Midbrain (tissue), 1 donor: ENCODE measurements at regions not wholly inside any gene's neighbourhood (a gene's known extent, or its start where the extent isn't known, plus 50 kb on each side); places are given as distances from the start of the nearest gene placed in this dataset.

Experiments used
- DNase-seq: peaks from one replicate; lab custom pipeline; 2025; lab: John Stamatoyannopoulos, UW

DNA sequence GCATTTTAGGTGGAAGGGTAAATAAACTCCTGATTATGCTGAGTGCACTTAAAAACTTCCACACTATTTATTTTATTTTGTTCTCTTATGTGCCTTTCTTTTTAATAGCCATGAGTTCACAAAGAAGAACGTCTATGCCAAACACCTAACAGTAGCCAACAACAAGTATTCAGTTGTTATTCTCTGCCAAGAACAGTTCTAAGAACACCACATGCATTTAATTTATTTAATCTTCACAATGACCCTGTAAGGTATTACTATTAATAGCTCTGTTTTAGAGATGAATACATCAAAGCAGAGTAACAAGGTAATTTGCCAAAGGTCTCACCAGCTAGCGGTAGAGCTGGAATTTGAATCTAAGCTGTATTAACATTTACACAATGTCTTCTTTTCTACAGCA, 240.1 kb downstream of the ALG10B start:
- DNase-seq: no peak

DNA sequence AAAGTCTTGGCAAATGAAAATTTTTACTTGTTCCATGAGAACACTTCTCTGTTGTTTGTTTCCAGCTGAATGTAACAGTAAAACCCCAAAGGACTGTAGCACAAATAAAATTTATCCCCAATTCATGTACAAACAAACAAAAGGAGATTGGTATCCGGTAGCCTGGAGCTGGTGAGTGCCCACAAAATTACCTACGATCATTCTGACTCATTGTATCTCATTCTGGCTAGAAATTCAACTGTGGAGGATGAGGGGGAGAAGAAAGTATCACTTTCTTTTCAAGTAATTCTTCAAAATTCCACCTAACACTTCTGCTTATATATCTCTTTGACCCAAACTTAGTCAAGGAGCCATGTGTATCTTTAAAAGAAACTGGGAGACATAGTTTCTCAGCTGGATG, 268.5 kb downstream of the ALG10B start:
- DNase-seq: no peak

DNA sequence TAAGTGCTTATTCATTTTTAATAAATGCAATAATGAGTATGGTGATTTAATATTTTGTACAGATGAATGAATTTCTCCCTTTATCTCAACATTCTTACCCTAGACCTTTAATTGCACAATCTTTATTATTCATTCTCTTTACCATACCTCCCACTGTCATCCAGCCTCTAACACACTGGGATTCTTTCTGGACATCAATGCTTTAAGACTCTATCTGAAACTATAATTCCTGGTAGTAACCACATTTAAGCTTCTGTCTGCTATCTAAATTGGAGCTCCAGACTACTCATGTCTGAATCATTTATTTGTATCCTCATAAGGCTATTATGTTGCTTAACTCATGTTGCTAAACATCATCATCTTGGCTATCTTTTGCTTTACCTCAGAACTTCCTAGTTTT, 270.2 kb downstream of the ALG10B start:
- DNase-seq: no peak

DNA sequence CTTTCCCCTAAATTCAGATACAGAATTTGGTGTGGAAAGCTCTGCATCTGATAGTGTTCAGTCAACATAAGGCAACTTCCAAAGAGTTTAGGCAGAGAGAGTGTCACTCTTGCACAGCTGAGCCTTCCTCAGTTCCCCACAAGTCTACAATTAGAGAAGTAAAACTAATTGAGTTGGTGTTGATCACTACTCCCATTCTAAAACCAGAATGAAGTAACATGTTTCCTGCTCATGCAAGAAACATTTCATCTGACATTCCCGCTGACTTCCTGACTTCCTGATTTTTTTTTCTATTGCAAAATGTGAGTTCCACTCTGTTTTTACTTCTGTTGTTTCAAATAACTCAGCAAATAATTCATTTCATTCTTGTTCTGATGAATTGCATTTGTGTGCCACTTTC, 271.0 kb downstream of the ALG10B start:
- no peak for DNase-seq

DNA sequence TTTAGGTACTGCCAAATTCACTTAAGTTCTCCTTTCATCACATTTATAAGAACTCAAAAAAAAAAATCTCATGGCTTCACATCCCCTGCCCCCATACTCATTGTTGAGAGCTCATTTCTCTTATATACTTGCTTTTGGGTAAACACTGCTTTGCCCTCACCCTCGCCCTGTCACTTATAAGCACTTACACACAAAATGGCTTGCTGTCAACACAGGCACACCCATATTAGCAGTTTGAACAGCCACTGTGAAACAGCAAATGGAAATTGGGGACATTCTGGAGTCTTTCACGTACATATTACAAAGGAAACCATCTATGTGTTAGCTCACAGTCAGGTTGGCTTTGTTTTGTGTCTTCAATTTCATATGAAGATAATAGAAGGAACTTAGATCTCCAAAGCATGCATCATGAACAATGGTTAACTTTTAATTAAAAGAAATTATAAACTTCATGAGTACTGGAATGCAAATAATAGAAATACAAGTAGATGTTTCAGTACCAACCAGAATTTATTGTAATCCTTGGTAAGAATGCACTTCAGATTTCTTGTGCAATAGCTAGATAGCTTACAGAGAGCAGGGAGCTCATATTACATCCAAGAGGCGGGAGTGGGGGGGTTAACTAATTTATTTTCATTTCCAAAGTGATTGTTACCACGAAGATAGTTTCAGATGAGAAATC, 272.2 kb downstream of the ALG10B start:
- no peak for DNase-seq

DNA sequence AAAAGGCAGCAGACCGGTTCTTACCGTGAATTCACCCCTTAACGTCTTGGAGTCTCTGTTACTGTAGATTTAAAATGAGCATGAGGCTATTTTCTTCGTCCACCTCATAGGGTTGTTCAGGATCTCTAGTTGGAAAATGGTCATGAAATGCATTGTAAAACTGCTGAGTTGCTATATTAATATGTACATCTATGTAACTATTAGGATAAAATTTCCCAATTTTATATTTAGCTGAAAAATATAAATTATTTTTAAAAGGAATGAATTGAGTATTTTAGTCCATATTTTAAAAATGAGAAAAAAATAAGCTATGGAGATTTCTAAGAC, 272.7 kb downstream of the ALG10B start:
- DNase-seq: no peak

DNA sequence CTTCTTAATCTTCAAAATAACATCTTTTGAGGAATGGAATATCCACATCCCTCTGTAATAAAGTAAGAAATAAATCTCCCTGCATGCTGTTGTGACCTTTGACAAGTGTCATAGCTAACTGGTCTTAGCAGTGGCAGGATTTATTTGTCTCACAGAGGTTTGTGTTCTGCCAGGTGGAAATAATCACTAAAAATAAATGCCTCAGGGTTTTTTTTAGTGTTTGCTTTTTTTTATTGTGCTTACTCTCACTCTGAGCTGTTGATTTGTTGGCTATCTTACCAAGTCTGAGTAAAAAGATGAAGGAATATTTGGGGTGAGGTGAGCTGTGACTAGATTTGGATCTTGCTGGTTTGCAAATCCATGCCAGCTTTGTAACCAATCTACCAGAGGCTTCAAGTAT, 285.4 kb downstream of the ALG10B start:
- no peak for DNase-seq
